C4-2B (cell line): ENCODE measurements at regions not wholly inside any gene's neighbourhood (a gene's known extent, or its start where the extent isn't known, plus 50 kb on each side); places are given as distances from the start of the nearest gene placed in this dataset.

Experiments used
- H3K27ac ChIP-seq: fragments of 450-650 bp; 2 replicates; pipeline ENCODE4 v1.5.1; 2017
- ZFX ChIP-seq: fragments of 450-650 bp; IDR thresholded peaks from 2 replicates; pipeline ENCODE4 v1.6.1; 2017
- TF ChIP-seq, protein P1 (sequence below): fragments of 450-650 bp; conservative IDR thresholded peaks from 2 replicates; pipeline ENCODE4 v1.5.1; 2017; ENCODE audit warnings: mild to moderate bottlenecking

DNA sequence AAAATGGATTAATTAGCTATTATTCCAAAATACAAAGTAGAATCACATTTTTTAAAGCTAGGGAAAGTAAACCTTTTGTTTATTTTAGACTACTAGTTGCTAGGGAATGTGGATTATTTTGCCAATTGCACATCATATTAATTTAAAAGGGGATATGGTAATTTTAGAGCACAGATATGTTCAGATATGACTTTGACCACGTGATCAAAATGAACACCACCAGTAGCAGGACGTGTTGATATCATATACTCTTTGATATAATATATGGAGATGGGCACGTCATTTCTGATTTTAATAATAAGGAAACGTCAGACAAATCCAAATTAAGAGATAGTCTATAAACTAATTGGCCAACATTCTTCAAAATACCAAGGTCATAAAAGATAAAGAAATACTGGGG lies 1188.3 kb upstream of the CNTN5 start:
- no peak overlapping the region for H3K27ac ChIP-seq
- no peak for TF ChIP-seq ZFX
- TF ChIP-seq, protein P1, sequence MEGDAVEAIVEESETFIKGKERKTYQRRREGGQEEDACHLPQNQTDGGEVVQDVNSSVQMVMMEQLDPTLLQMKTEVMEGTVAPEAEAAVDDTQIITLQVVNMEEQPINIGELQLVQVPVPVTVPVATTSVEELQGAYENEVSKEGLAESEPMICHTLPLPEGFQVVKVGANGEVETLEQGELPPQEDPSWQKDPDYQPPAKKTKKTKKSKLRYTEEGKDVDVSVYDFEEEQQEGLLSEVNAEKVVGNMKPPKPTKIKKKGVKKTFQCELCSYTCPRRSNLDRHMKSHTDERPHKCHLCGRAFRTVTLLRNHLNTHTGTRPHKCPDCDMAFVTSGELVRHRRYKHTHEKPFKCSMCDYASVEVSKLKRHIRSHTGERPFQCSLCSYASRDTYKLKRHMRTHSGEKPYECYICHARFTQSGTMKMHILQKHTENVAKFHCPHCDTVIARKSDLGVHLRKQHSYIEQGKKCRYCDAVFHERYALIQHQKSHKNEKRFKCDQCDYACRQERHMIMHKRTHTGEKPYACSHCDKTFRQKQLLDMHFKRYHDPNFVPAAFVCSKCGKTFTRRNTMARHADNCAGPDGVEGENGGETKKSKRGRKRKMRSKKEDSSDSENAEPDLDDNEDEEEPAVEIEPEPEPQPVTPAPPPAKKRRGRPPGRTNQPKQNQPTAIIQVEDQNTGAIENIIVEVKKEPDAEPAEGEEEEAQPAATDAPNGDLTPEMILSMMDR = no peak

DNA sequence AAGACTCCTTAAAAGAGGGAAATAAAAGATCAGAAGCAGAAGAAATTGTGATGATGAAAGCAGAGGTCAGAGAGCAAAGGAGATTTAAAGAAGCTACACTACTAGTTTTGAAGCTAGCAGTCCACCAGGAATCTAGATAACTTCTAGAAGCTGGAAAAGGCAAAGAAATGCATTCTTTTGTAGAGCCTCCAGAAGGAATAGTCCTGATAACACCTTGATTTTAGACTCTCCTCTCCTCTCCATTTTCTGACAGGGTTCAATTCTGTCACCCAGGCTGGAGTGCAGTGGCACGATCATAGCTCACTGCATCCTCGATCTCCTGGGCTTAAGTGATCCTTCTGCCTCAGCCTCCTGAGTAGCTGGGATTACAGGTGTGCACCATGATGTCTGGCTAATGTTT lies 1187.3 kb upstream of the CNTN5 start:
- TF ChIP-seq ZFX = no peak
- TF ChIP-seq, protein P1 = no peak
- H3K27ac ChIP-seq = no peak overlapping the region

DNA sequence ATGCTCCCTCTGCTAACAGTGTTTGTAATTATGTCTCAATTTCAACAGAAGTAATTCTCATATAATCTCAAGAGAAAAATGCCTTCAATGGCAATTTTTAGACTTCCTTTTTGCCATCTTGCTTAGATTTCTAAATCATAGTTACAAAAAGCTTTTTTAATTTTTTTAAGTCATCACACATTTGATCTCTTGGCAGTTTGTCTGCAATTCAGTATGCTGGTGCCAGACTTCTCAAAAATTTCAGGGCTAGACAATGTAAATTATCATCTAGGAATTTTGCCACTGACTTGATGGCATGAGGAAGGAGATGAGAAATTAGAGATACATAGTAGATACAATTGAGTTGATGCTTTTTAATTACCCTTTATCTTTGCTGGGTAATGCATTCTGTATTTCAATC lies 1176.7 kb upstream of the CNTN5 start:
- no peak for TF ChIP-seq ZFX
- TF ChIP-seq, protein P1 = no peak
- H3K27ac ChIP-seq = no peak overlapping the region

DNA sequence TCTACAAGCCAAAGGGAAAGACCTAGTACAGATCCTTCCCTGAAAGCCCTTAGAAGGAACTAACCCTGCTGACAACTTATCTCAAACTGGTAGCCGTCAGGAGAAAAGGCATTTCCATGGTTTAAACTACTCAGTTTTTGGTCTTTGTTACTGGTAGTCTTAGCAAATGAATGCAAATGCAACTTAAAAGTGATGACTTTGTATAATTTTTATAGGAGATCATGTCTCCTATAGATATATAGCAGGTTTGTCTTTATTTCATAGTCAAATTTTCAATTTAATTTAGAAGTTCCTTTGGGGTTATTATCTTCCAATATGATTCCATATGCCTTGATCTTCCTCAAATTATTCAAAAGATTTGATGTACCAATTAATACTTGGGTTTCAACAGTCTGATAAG lies 1173.0 kb upstream of the CNTN5 start:
- TF ChIP-seq, protein P1 = no peak
- no peak for TF ChIP-seq ZFX

DNA sequence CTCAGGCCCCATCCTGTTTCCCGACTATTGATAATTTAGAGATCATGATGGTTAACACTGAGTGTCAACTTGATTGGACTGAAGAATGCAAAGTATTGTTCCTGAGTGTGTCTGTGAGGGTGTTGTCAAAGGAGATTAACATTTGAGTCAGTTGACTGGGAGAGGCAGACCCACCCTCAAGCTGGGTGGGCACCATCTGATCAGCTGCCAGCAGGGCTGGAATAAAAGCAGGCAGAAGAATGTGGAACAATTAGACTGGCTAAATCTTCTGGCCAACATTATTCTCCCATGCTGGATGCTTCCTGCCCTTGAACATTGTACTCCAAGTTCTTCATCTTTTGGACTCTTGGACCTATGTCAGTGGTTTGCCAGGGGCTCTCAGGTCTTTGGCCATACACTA lies 1170.0 kb upstream of the CNTN5 start:
- H3K27ac ChIP-seq = no peak overlapping the region
- no peak for TF ChIP-seq ZFX
- TF ChIP-seq, protein P1 = no peak

More for the DNA sequence above, 1173.0 kb upstream of the CNTN5 start:
- H3K27ac ChIP-seq = no peak overlapping the region

DNA sequence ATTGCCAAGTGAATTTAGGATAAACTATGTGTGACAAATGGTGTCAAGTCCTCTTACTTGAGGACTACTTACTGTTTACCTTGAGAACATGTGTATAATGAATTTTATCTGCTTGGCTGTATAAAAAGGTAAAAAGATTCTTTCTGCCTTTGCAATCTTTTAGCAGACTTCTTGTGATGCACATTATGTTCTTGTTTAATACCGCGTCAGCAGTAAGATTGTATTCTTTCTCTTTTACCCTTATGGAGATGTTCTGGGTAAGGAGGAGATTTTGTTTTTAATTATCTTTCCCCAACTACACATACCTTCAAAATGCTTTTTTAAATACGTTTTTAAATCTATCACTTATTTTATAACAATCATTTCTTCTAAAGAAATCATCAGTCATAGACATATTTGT lies 1166.4 kb upstream of the CNTN5 start:
- no peak overlapping the region for H3K27ac ChIP-seq
- TF ChIP-seq, protein P1 = no peak
- no peak for TF ChIP-seq ZFX

DNA sequence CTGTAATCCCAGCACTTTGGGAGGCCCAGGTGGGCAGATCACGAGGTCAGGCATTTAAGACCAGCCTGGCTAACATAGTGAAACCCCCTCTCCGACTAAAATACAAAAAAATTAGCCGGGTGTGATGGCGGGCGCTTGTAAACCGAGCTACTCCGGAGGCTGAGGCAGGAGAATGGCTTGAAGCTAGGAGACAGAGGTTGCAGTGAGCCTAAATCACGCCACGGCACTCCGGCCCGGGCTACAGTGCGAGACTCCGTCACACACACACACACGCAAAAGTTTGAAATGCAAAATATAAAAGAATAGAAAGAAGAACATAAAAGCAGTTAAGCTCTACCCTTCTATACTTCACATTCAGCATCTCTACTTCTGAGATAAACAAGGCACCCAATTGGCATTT lies 1165.9 kb upstream of the CNTN5 start:
- no peak overlapping the region for H3K27ac ChIP-seq
- no peak for TF ChIP-seq ZFX
- TF ChIP-seq, protein P1 = no peak

DNA sequence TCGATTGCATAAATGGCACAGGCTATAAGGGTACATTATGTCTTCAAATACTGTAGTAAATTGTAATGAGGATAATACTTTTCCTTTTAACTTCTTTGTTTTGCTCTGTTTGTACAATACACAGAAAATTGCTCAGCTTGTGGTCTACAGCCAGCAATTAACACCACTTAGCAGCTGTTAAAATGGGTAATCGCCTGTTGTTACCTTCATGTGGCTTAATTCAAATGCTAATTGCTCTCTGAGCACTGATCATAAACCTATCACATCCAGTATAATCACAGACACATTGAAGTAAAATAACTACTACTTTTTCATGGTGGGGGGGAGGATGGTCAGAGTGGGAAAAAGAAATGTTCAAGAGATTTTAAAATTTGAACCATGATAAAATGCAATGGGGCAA lies 1164.1 kb upstream of the CNTN5 start:
- TF ChIP-seq, protein P1 = no peak
- TF ChIP-seq ZFX = no peak
- no peak overlapping the region for H3K27ac ChIP-seq
